ENCODE measurements at regions not wholly inside any gene's neighbourhood (a gene's known extent, or its start where the extent isn't known, plus 50 kb on each side); places are given as distances from the start of the nearest gene placed in this dataset.
"Not testable (repeated sequence)": the region's sequence is repeated elsewhere in the genome, so short reads cannot be mapped to it uniquely, and the experiment has no call there.

GRCh38 chr15:20355256-20355868, 186.2 kb downstream of the GOLGA6L6 start:
- Mint-ChIP-seq H3K27me3 (ENCODE audit: insufficient read depth, unreplicated experiment) (peaks cover 3% of the 10 kb centered on the region), H3K27ac (ENCODE audit: unreplicated experiment) (no peak overlapping the region), H3K4me1 (ENCODE audit: low read depth, unreplicated experiment) (no peaks in the 10 kb centered on the region), H3K4me3 (ENCODE audit: unreplicated experiment) (no peak overlapping the region), H3K36me3 (ENCODE audit: insufficient read depth, unreplicated experiment) (no peaks in the 10 kb centered on the region), H3K9me3 (ENCODE audit: unreplicated experiment) (no peaks in the 10 kb centered on the region)
- TF ChIP-seq, protein P1, sequence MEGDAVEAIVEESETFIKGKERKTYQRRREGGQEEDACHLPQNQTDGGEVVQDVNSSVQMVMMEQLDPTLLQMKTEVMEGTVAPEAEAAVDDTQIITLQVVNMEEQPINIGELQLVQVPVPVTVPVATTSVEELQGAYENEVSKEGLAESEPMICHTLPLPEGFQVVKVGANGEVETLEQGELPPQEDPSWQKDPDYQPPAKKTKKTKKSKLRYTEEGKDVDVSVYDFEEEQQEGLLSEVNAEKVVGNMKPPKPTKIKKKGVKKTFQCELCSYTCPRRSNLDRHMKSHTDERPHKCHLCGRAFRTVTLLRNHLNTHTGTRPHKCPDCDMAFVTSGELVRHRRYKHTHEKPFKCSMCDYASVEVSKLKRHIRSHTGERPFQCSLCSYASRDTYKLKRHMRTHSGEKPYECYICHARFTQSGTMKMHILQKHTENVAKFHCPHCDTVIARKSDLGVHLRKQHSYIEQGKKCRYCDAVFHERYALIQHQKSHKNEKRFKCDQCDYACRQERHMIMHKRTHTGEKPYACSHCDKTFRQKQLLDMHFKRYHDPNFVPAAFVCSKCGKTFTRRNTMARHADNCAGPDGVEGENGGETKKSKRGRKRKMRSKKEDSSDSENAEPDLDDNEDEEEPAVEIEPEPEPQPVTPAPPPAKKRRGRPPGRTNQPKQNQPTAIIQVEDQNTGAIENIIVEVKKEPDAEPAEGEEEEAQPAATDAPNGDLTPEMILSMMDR (IDR thresholded peaks at IDR 0.05; ENCODE audit: insufficient read depth in 1 of 2, low read depth in 1 of 2, low read length in 1 of 2, severe bottlenecking in 1 of 2, unreplicated experiment in 1 of 2): no peak
- Histone ChIP-seq H3K4me3 (ENCODE audit: low read depth, low read length) (no peak overlapping the region), H3K4me1 (no peaks in the 10 kb centered on the region; the same call in 1 of the 2 replicates), H3K9me3 (no peaks in the 10 kb centered on the region), H3K27me3 (replicated peaks; ENCODE audit: control insufficient read depth, insufficient read depth, low read length) (no peaks in the 10 kb centered on the region), H3K36me3 (ENCODE audit: control insufficient read depth, insufficient read depth, low read length) (no peaks in the 10 kb centered on the region)
- POLR2A ChIA-PET: no interaction called here
- CTCF ChIA-PET: interaction anchor here (0.6 to 0.8 kb wide), 2 partner anchors 929 to 1869 kb away, joined by 4 to 5 read pairs; no protein-coding TSS in a partner anchor
- intact Hi-C loops (cut with micrococcal nuclease; ENCODE audit: unreplicated experiment): no loop called here
- no TSS peak for BruUV-seq (replicated peaks)
- peak in 1 of 2 experiments; percentile 42 for DNase-seq

DNA sequence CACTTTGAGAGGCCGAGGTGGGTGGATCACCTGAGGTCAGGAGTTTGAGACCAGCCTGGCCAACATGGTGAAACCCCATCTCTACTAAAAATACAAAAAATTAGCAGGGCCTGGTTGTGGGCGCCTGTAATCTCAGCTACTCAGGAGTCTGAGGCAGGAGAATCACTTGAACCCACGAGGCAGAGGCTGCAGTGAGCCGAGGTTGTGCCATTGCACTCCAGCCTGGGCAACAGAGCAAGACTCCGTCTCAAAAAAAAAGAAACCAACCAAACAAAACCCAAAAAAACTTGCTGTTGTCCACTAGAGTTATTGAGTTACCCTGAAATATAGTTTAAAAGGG, 186.7 kb downstream of the GOLGA6L6 start:
- POLR2A ChIA-PET; H3K9me3 ChIP-seq; H3K36me3 ChIP-seq (ENCODE audit: control insufficient read depth, insufficient read depth, low read length); H3K9me3 Mint-ChIP-seq (ENCODE audit: unreplicated experiment); H3K4me3 Mint-ChIP-seq (ENCODE audit: unreplicated experiment); BruUV-seq (replicated peaks); DNase-seq; H3K4me3 ChIP-seq (ENCODE audit: low read depth, low read length); H3K27ac Mint-ChIP-seq (ENCODE audit: unreplicated experiment); CTCF ChIA-PET; H3K4me1 Mint-ChIP-seq (ENCODE audit: low read depth, unreplicated experiment); H3K4me1 ChIP-seq; H3K27me3 ChIP-seq (replicated peaks; ENCODE audit: control insufficient read depth, insufficient read depth, low read length); H3K27me3 Mint-ChIP-seq (ENCODE audit: insufficient read depth, unreplicated experiment); H3K36me3 Mint-ChIP-seq (ENCODE audit: insufficient read depth, unreplicated experiment): not testable (repeated sequence)
- intact Hi-C loops (cut with micrococcal nuclease; ENCODE audit: unreplicated experiment): loop anchor here (5.0 kb wide), 2 partner anchors 32 to 47 kb away; no protein-coding TSS in a partner anchor

GRCh38 chr15:20353966-20354883, 187.4 kb downstream of the GOLGA6L6 start:
- BruUV-seq (replicated peaks): no TSS peak
- no peaks in the 10 kb centered on the region for H3K9me3 Mint-ChIP-seq (ENCODE audit: unreplicated experiment)
- POLR2A ChIA-PET: no interaction called here
- no peak overlapping the region for H3K27ac Mint-ChIP-seq (ENCODE audit: unreplicated experiment)
- no peaks in the 10 kb centered on the region; the same call in 1 of the 2 replicates for H3K4me1 ChIP-seq
- no peak overlapping the region for H3K4me3 Mint-ChIP-seq (ENCODE audit: unreplicated experiment)
- no peaks in the 10 kb centered on the region for H3K36me3 ChIP-seq (ENCODE audit: control insufficient read depth, insufficient read depth, low read length)
- no peaks in the 10 kb centered on the region for H3K27me3 ChIP-seq (replicated peaks; ENCODE audit: control insufficient read depth, insufficient read depth, low read length)
- intact Hi-C loops (cut with micrococcal nuclease; ENCODE audit: unreplicated experiment): loop anchor here (5.0 kb wide), 2 partner anchors 33 to 48 kb away; no protein-coding TSS in a partner anchor
- no peaks in the 10 kb centered on the region for H3K36me3 Mint-ChIP-seq (ENCODE audit: insufficient read depth, unreplicated experiment)
- CTCF ChIA-PET: no interaction called here
- peaks cover 4% of the 10 kb centered on the region; the same call in 1 of the 2 replicates for H3K9me3 ChIP-seq
- TF ChIP-seq, protein P1 (IDR thresholded peaks at IDR 0.05; ENCODE audit: insufficient read depth in 1 of 2, low read depth in 1 of 2, low read length in 1 of 2, severe bottlenecking in 1 of 2, unreplicated experiment in 1 of 2): no peak
- H3K4me1 Mint-ChIP-seq (ENCODE audit: low read depth, unreplicated experiment): no peaks in the 10 kb centered on the region
- H3K27me3 Mint-ChIP-seq (ENCODE audit: insufficient read depth, unreplicated experiment): peaks cover 3% of the 10 kb centered on the region
- peak in 1 of 2 experiments; percentile 47 for DNase-seq
- H3K4me3 ChIP-seq (ENCODE audit: low read depth, low read length): no peak overlapping the region
